Vagina (tissue), 2 donors: ENCODE measurements at regions not wholly inside any gene's neighbourhood (a gene's known extent, or its start where the extent isn't known, plus 50 kb on each side); places are given as distances from the start of the nearest gene placed in this dataset.
"Not testable (repeated sequence)": the region's sequence is repeated elsewhere in the genome, so short reads cannot be mapped to it uniquely, and the experiment has no call there.

Source experiments
- CTCF ChIP-seq, 3 experiments: fragments of 450-650 bp in 2 of 3; fragments of 200-600 bp in 1 of 3; sonication (generic) in 1 of 3; IDR thresholded peaks; one replicate each; pipeline ENCODE4 v1.5.1; 2017 to 2019; ENCODE audit warnings: antibody characterized with exemption in 3 of 3, mild to moderate bottlenecking in 2 of 3, moderate library complexity in 2 of 3
- POLR2A ChIP-seq, 2 donors: fragments of 450-650 bp; IDR thresholded peaks; one replicate each; pipeline ENCODE4 v1.6.1; 2017; ENCODE audit warnings: antibody characterized with exemption in 2 of 2, mild to moderate bottlenecking in 2 of 2, moderate library complexity in 2 of 2
- POLR2AphosphoS5 ChIP-seq, 2 donors: sonication (generic); formaldehyde crosslinking; IDR thresholded peaks; one replicate each; pipeline ENCODE4 v1.9.0; 2017; ENCODE audit warnings: antibody characterized with exemption in 2 of 2, mild to moderate bottlenecking in 2 of 2, low read depth in 1 of 2; ENCODE audit not compliant: insufficient read depth in 1 of 2

GRCh38 chr5:3090305-3090704 lies 338.8 kb upstream of the IRX2 start:
- not testable (repeated sequence) for TF ChIP-seq POLR2AphosphoS5 (IDR thresholded peaks at IDR 0.05; ENCODE audit: insufficient read depth in 1 of 2, low read depth in 1 of 2); CTCF (IDR thresholded peaks at IDR 0.05); POLR2A (IDR thresholded peaks at IDR 0.05)
